MM.1S (cell line): ENCODE measurements at regions not wholly inside any gene's neighbourhood (a gene's known extent, or its start where the extent isn't known, plus 50 kb on each side); places are given as distances from the start of the nearest gene placed in this dataset.

Experiments
- EZH2 ChIP-seq: fragments of 300-600 bp; sonication (generic); optimal IDR thresholded peaks from 2 replicates; pipeline ENCODE3; 2017; ENCODE audit warnings: low read depth, mild to moderate bottlenecking, antibody characterized with exemption, low read length, mixed read lengths
- TF ChIP-seq, protein P1 (sequence below): fragments of 300-600 bp; sonication (generic); IDR thresholded peaks from 2 replicates; pipeline ENCODE4 v1.5.1; 2016; ENCODE audit warnings: antibody characterized with exemption, low read length, mixed read lengths

DNA sequence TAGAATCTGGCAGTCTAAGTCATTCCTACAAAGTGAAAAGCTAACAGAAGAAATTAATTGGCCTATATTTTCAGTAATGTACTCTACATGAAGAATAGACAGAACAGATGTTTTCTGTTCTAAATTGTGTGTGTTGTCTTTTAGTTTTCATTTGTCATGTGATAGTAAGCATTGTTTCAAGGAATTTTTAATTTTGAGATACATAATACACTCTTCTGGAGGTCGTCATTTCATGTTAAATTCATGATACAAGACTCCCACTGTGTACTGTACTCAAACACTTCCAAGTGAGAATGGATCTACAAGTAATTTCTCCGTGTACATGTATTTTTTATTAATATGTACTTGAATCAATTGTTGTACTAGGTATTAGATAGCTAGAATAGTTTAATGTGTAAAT, 1522.9 kb downstream of the MAT2B start:
- TF ChIP-seq, protein P1, sequence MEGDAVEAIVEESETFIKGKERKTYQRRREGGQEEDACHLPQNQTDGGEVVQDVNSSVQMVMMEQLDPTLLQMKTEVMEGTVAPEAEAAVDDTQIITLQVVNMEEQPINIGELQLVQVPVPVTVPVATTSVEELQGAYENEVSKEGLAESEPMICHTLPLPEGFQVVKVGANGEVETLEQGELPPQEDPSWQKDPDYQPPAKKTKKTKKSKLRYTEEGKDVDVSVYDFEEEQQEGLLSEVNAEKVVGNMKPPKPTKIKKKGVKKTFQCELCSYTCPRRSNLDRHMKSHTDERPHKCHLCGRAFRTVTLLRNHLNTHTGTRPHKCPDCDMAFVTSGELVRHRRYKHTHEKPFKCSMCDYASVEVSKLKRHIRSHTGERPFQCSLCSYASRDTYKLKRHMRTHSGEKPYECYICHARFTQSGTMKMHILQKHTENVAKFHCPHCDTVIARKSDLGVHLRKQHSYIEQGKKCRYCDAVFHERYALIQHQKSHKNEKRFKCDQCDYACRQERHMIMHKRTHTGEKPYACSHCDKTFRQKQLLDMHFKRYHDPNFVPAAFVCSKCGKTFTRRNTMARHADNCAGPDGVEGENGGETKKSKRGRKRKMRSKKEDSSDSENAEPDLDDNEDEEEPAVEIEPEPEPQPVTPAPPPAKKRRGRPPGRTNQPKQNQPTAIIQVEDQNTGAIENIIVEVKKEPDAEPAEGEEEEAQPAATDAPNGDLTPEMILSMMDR: no peak
- no peak for TF ChIP-seq EZH2
